H9 (cell line): ENCODE measurements at regions not wholly inside any gene's neighbourhood (a gene's known extent, or its start where the extent isn't known, plus 50 kb on each side); places are given as distances from the start of the nearest gene placed in this dataset.

ENCODE experiments used
- DNase-seq: peaks from one replicate; pipeline ENCODE4 v3.0.0-alpha.2; 2017
- H2AFZ ChIP-seq: one replicate; pipeline ENCODE4 v1.6.1; 2013; ENCODE audit warnings: mild to moderate bottlenecking, low read length, control low read depth, moderate library complexity
- H2AK5ac ChIP-seq: 2 replicates; pipeline ENCODE4 v1.6.1; 2013; ENCODE audit warnings: low read length, control low read depth, mixed read lengths; ENCODE audit not compliant: insufficient read length
- H2BK120ac ChIP-seq: one replicate; pipeline ENCODE4 v1.6.1; 2013; ENCODE audit warnings: low read depth, mild to moderate bottlenecking, low read length, control low read depth, inconsistent platforms; ENCODE audit not compliant: poor library complexity, severe bottlenecking
- H2BK12ac ChIP-seq: 2 replicates; pipeline ENCODE4 v1.6.1; 2013; ENCODE audit warnings: low read length, control low read depth, mixed read lengths, low read depth; ENCODE audit not compliant: insufficient read length
- H2BK15ac ChIP-seq: 2 replicates; pipeline ENCODE4 v1.6.1; 2013; ENCODE audit warnings: low read depth, low read length, control low read depth
- H2BK20ac ChIP-seq: one replicate; pipeline ENCODE4 v1.6.1; 2013; ENCODE audit warnings: low read depth, mild to moderate bottlenecking, low read length, control low read depth, inconsistent platforms; ENCODE audit not compliant: poor library complexity, severe bottlenecking
- H2BK5ac ChIP-seq: 2 replicates; pipeline ENCODE4 v1.6.1; 2013; ENCODE audit warnings: low read length, control low read depth, mixed read lengths; ENCODE audit not compliant: insufficient read length
- H3K14ac ChIP-seq: 2 replicates; pipeline ENCODE4 v1.6.1; 2013; ENCODE audit warnings: low read length, control low read depth; ENCODE audit not compliant: insufficient read depth
- H3K18ac ChIP-seq: 2 replicates; pipeline ENCODE4 v1.6.1; 2013; ENCODE audit warnings: low read depth, mild to moderate bottlenecking, mixed read lengths, low read length, control low read depth; ENCODE audit not compliant: insufficient read length
- H3K23ac ChIP-seq: 2 replicates; pipeline ENCODE4 v1.6.1; 2013; ENCODE audit warnings: low read length, control low read depth, mixed read lengths, low read depth; ENCODE audit not compliant: insufficient read length
- H3K23me2 ChIP-seq: 2 replicates; pipeline ENCODE4 v1.6.1; 2013; ENCODE audit warnings: low read depth, mild to moderate bottlenecking, mixed read lengths, low read length, control low read depth; ENCODE audit not compliant: insufficient read length, poor library complexity, severe bottlenecking
- H3K27ac ChIP-seq: 2 replicates; pipeline ENCODE4 v1.5.1; 2013; ENCODE audit warnings: low read length, control low read depth, mixed read lengths, low read depth; ENCODE audit not compliant: insufficient read length
- H3K27me3 ChIP-seq: 2 replicates; pipeline ENCODE4 v1.6.1; 2013; ENCODE audit warnings: low read length, control low read depth, inconsistent platforms; ENCODE audit not compliant: insufficient read depth
- H3K4ac ChIP-seq: 2 replicates; pipeline ENCODE4 v1.6.1; 2013; ENCODE audit warnings: low read depth, mild to moderate bottlenecking, control low read depth, inconsistent platforms, low read length, moderate library complexity
- H3K4me1 ChIP-seq: 2 replicates; pipeline ENCODE4 v1.6.1; 2013; ENCODE audit warnings: low read length, control low read depth, inconsistent platforms; ENCODE audit not compliant: insufficient read depth
- H3K4me2 ChIP-seq: 2 replicates; pipeline ENCODE4 v1.6.1; 2013; ENCODE audit warnings: low read length, control low read depth, mixed read lengths; ENCODE audit not compliant: insufficient read length, insufficient read depth
- H3K56ac ChIP-seq: 2 replicates; pipeline ENCODE4 v1.6.1; 2013; ENCODE audit warnings: low read depth, mild to moderate bottlenecking, mixed read lengths, low read length, control low read depth; ENCODE audit not compliant: insufficient read length
- H3K79me1 ChIP-seq: 2 replicates; pipeline ENCODE4 v1.6.1; 2013; ENCODE audit warnings: low read depth, mild to moderate bottlenecking, moderate library complexity, low read length, control low read depth, inconsistent platforms; ENCODE audit not compliant: insufficient read depth, poor library complexity, severe bottlenecking
- H3K79me2 ChIP-seq: 2 replicates; pipeline ENCODE4 v1.6.1; 2013; ENCODE audit warnings: low read length, control low read depth, inconsistent platforms; ENCODE audit not compliant: insufficient read depth
- H3K9ac ChIP-seq: 2 replicates; pipeline ENCODE4 v1.6.1; 2013; ENCODE audit warnings: low read length, control low read depth, mixed read lengths; ENCODE audit not compliant: insufficient read length; ENCODE audit errors: extremely low read depth
- H3K9me3 ChIP-seq: one replicate; pipeline ENCODE4 v1.6.1; 2013; ENCODE audit warnings: low read depth, low read length, inconsistent platforms; ENCODE audit not compliant: control insufficient read depth
- H3T11ph ChIP-seq: one replicate; pipeline ENCODE4 v1.6.1; 2013; ENCODE audit warnings: mild to moderate bottlenecking, low read length, control low read depth, inconsistent platforms
- H4K20me1 ChIP-seq: one replicate; pipeline ENCODE4 v1.6.1; 2013; ENCODE audit not compliant: control insufficient read depth, insufficient read length, insufficient read depth
- H4K5ac ChIP-seq: 2 replicates; pipeline ENCODE4 v1.6.1; 2013; ENCODE audit warnings: low read depth, mild to moderate bottlenecking, mixed read lengths, low read length, control low read depth; ENCODE audit not compliant: insufficient read length
- H4K8ac ChIP-seq: replicated peaks from 2 replicates; pipeline ENCODE4 v1.6.1; 2013; ENCODE audit warnings: low read length, control low read depth, mixed read lengths, low read depth; ENCODE audit not compliant: insufficient read length
- H4K91ac ChIP-seq: 2 replicates; pipeline ENCODE4 v1.6.1; 2013; ENCODE audit warnings: low read depth, mild to moderate bottlenecking, moderate library complexity, mixed read lengths, low read length, control low read depth; ENCODE audit not compliant: insufficient read length
- H3K27ac Mint-ChIP-seq, 3 experiments: 2 replicates in 2 of 3; 3 replicates in 1 of 3; pipeline ENCODE4 v1.8.0; 2020 to 2021; ENCODE audit warnings: mixed read lengths in 3 of 3, mild to moderate bottlenecking in 1 of 3, moderate library complexity in 1 of 3
- H3K27me3 Mint-ChIP-seq: 2 replicates; pipeline ENCODE4 v1.8.0; 2021; ENCODE audit warnings: low read depth, mild to moderate bottlenecking, moderate library complexity, mixed read lengths
- H3K36me3 Mint-ChIP-seq, 3 experiments: 2 replicates in 2 of 3; 3 replicates in 1 of 3; pipeline ENCODE4 v1.8.0; 2020 to 2021; ENCODE audit warnings: low read depth in 3 of 3, mixed read lengths in 3 of 3; ENCODE audit not compliant: insufficient read depth in 1 of 3
- H3K4me1 Mint-ChIP-seq, 2 experiments: 2 replicates each; pipeline ENCODE4 v1.8.0; 2020; ENCODE audit warnings: mixed read lengths in 2 of 2
- H3K4me3 Mint-ChIP-seq, 2 experiments: 2 replicates in 1 of 2; 3 replicates in 1 of 2; pipeline ENCODE4 v1.8.0; 2020 to 2021; ENCODE audit warnings: mild to moderate bottlenecking in 2 of 2, mixed read lengths in 2 of 2, moderate library complexity in 1 of 2
- H3K9me3 Mint-ChIP-seq, 2 experiments: 2 replicates in 1 of 2; 3 replicates in 1 of 2; pipeline ENCODE4 v1.8.0; 2020; ENCODE audit warnings: mild to moderate bottlenecking in 2 of 2, mixed read lengths in 2 of 2, moderate library complexity in 1 of 2
- CTCF ChIP-seq: fragments of 200-600 bp; sonication (generic); conservative IDR thresholded peaks from 3 replicates; pipeline ENCODE4 v1.8.0; 2021; ENCODE audit warnings: antibody characterized with exemption, mild to moderate bottlenecking
- WGBS: extraction: QIAGEN DNeasy Blood & Tissue Kit; methylation state at CpG from one replicate; pipeline ENCODE4 v1.1.7; 2013; ENCODE audit warnings: missing lambda C conversion rate, low lambda C conversion rate, mixed read lengths; ENCODE audit not compliant: insufficient read length; ENCODE audit errors: extremely low coverage; 5-methylcytosine and 5-hydroxymethylcytosine counted together

GRCh38 chr3:159253860-159254259 lies 452.0 kb downstream of the MFSD1 start:
- peaks cover 8% of the 10 kb centered on the region for H3K27me3 Mint-ChIP-seq
- H2BK120ac ChIP-seq, result no peak overlapping the region
- no CpG with 5 or more reads among the region's 1 CpG for WGBS

More at GRCh38 chr3:159253860-159254259, 452.0 kb downstream of the MFSD1 start:
- H3T11ph ChIP-seq, result no peak overlapping the region
- H3K4me3 Mint-ChIP-seq, result no peak overlapping the region
- no peak overlapping the region for H3K14ac ChIP-seq
- H2AFZ ChIP-seq, result no peak overlapping the region
- no peak overlapping the region for H2BK12ac ChIP-seq
- H3K79me1 ChIP-seq, result no peaks in the 10 kb centered on the region
- no peaks in the 10 kb centered on the region for H3K23me2 ChIP-seq
- H2BK15ac ChIP-seq, result no peak overlapping the region
- H3K56ac ChIP-seq, result no peak overlapping the region
- no peak overlapping the region for H3K4me2 ChIP-seq
- no peak overlapping the region for H3K18ac ChIP-seq
- H4K5ac ChIP-seq, result no peak overlapping the region
- no peaks in the 10 kb centered on the region for H3K27me3 ChIP-seq
- DNase-seq, result no peak
- no peaks in the 10 kb centered on the region for H3K79me2 ChIP-seq
- H3K36me3 Mint-ChIP-seq, result no peaks in the 10 kb centered on the region
- no peak overlapping the region for H2AK5ac ChIP-seq
- no peak overlapping the region for H2BK20ac ChIP-seq
- H3K9me3 ChIP-seq, result no peaks in the 10 kb centered on the region
- no peaks in the 10 kb centered on the region for H3K4me1 Mint-ChIP-seq
- no peak overlapping the region for H3K9ac ChIP-seq
- no peak overlapping the region for H2BK5ac ChIP-seq
- H4K20me1 ChIP-seq, result no peaks in the 10 kb centered on the region
- no peaks in the 10 kb centered on the region for H3K9me3 Mint-ChIP-seq
- no peak overlapping the region for H4K8ac ChIP-seq
- no peak for TF ChIP-seq CTCF
- H3K4me1 ChIP-seq, result no peaks in the 10 kb centered on the region
- no peak overlapping the region for H3K27ac ChIP-seq
- no peak overlapping the region for H3K23ac ChIP-seq
- H3K27ac Mint-ChIP-seq, result no peak overlapping the region
- H4K91ac ChIP-seq, result no peak overlapping the region
- no peak overlapping the region for H3K4ac ChIP-seq
